ENCODE measurements at regions not wholly inside any gene's neighbourhood (a gene's known extent, or its start where the extent isn't known, plus 50 kb on each side); places are given as distances from the start of the nearest gene placed in this dataset.

- Histone ChIP-seq H3K9me1 (ENCODE audit: control insufficient read depth, insufficient read depth, low read length) (no peaks in the 10 kb centered on the region), H3K27ac (ENCODE audit: extremely low read depth, low read depth, low read length) (no peak overlapping the region), H3K27me3 (ENCODE audit: control insufficient read depth in 2 of 2, insufficient read depth in 2 of 2, low read length in 2 of 2) (peaks cover 0 to 11% of the 10 kb centered on the region in 2 experiments; a peak in 2 of 5 replicates), H3K4me1 (replicated peaks in 1 of 2; ENCODE audit: control insufficient read depth in 2 of 2, insufficient read depth in 2 of 2, low read length in 2 of 2) (no peaks in the 10 kb centered on the region), H3K9ac (ENCODE audit: insufficient read depth in 1 of 2, low read depth in 2 of 2, low read length in 2 of 2) (no peak overlapping the region), H3K36me3 (ENCODE audit: control insufficient read depth, insufficient read depth, low read length) (no peaks in the 10 kb centered on the region), H3K4me2 (ENCODE audit: insufficient read depth, low read length) (no peak overlapping the region), H3K9me3 (replicated peaks; ENCODE audit: control insufficient read depth, insufficient read depth, low read depth, low read length) (no peaks in the 10 kb centered on the region), H3K4me3 (no peak overlapping the region), H2AFZ (ENCODE audit: low read depth, low read length) (no peak overlapping the region), H3K79me2 (ENCODE audit: control insufficient read depth, insufficient read depth, low read length) (no peaks in the 10 kb centered on the region), H4K20me1 (replicated peaks; ENCODE audit: control insufficient read depth, insufficient read depth, low read length) (no peaks in the 10 kb centered on the region)
- CTCF ChIA-PET (ENCODE audit: low intra/inter-chr PET ratio), result no interaction called here
- WGBS (ENCODE audit: insufficient coverage, low coverage, missing lambda C conversion rate), result 0% methylated on average over 2 of the region's 2 CpGs
- no peak for TF ChIP-seq ZNF274 (IDR thresholded peaks at IDR 0.05; ENCODE audit: borderline replicate concordance, low read depth, low read length)
- no peak for TF ChIP-seq DLX4 (CRISPR knock-in tag; IDR thresholded peaks at IDR 0.05)
- TF ChIP-seq ZNF644 (tag; IDR thresholded peaks at IDR 0.05; ENCODE audit: low read depth), result no peak
- no peak for TF ChIP-seq BDP1 (IDR thresholded peaks at IDR 0.05; ENCODE audit: insufficient read depth, insufficient read length)
- TF ChIP-seq TBL1XR1 (IDR thresholded peaks at IDR 0.05; ENCODE audit: low read length in 2 of 2), result no peak
- TF ChIP-seq SREBF1 (IDR thresholded peaks at IDR 0.05; ENCODE audit: borderline replicate concordance, low read depth, low read length), result no peak
- TF ChIP-seq USF2 (CRISPR knock-in tag; IDR thresholded peaks at IDR 0.05), result no peak
- TF ChIP-seq RFX1 (IDR thresholded peaks at IDR 0.05), result no peak
- TF ChIP-seq ZC3H11A (IDR thresholded peaks at IDR 0.05; ENCODE audit: low read depth, low read length), result no peak
- no peak for TF ChIP-seq TAF9B (IDR thresholded peaks at IDR 0.05; ENCODE audit: partially characterized antibody)
- TF ChIP-seq FOXA1 (IDR thresholded peaks at IDR 0.05; ENCODE audit: borderline replicate concordance), result no peak
- no peak for TF ChIP-seq TFAM (CRISPR knock-in tag; conservative IDR thresholded peaks at IDR 0.05)
- intact Hi-C loops (cut with micrococcal nuclease) (no loop called here), in situ Hi-C loops (cut with MboI) (no loop called here)
- FAIRE-seq, result no peak
- POLR2A ChIA-PET, result no interaction called here
- DNase-seq (ENCODE audit: extremely low read depth in 1 of 4, low spot score in 3 of 4), result no peak
- ATAC-seq, result no peak
- no TSS peak for BruUV-seq (replicated peaks)
Observed at GRCh38 chr18:59968583-59968982, 68.8 kb downstream of the PMAIP1 start.

Measured in K562 (cell line).